ENCODE measurements at regions not wholly inside any gene's neighbourhood (a gene's known extent, or its start where the extent isn't known, plus 50 kb on each side); places are given as distances from the start of the nearest gene placed in this dataset.

GRCh38 chr3:117297541-117297940, 588.0 kb downstream of the TUSC7 start:
- Histone ChIP-seq H3K36me3 (ENCODE audit: insufficient read depth, low read depth, low read length) (no peaks in the 10 kb centered on the region), H3K27me3 (ENCODE audit: insufficient read depth, low read length) (no peaks in the 10 kb centered on the region), H3K9me3 (ENCODE audit: insufficient read depth, low read depth, low read length) (no peaks in the 10 kb centered on the region), H3K4me3 (ENCODE audit: low read length) (no peak overlapping the region), H3K9ac (ENCODE audit: low read depth, low read length) (no peak overlapping the region), H3K27ac (ENCODE audit: low read length) (no peak overlapping the region), H3K4me1 (ENCODE audit: insufficient read depth, low read length) (no peaks in the 10 kb centered on the region; the same call in 1 of the 2 replicates)

- no peak overlapping the region for H3K4me3 ChIP-seq (ENCODE audit: low read length)
- no peak overlapping the region for H3K9ac ChIP-seq (ENCODE audit: low read depth, low read length)
- no peaks in the 10 kb centered on the region for H3K36me3 ChIP-seq (ENCODE audit: insufficient read depth, low read depth, low read length)
- H3K9me3 ChIP-seq (ENCODE audit: insufficient read depth, low read depth, low read length): no peaks in the 10 kb centered on the region
- H3K27me3 ChIP-seq (ENCODE audit: insufficient read depth, low read length): no peaks in the 10 kb centered on the region
- H3K4me1 ChIP-seq (ENCODE audit: insufficient read depth, low read length): no peaks in the 10 kb centered on the region
- H3K27ac ChIP-seq (ENCODE audit: low read length): no peak overlapping the region
Observed at GRCh38 chr3:117298273-117298672, 588.7 kb downstream of the TUSC7 start.

- Histone ChIP-seq H3K9me3 (ENCODE audit: insufficient read depth, low read depth, low read length) (no peaks in the 10 kb centered on the region), H3K27me3 (ENCODE audit: insufficient read depth, low read length) (no peaks in the 10 kb centered on the region), H3K36me3 (ENCODE audit: insufficient read depth, low read depth, low read length) (no peaks in the 10 kb centered on the region), H3K4me1 (ENCODE audit: insufficient read depth, low read length) (no peaks in the 10 kb centered on the region), H3K27ac (ENCODE audit: low read length) (no peak overlapping the region), H3K9ac (ENCODE audit: low read depth, low read length) (no peak overlapping the region), H3K4me3 (ENCODE audit: low read length) (no peak overlapping the region)
Observed at GRCh38 chr3:117302428-117302827, 592.8 kb downstream of the TUSC7 start.

- Histone ChIP-seq H3K9ac (ENCODE audit: low read depth, low read length) (no peak overlapping the region), H3K4me3 (ENCODE audit: low read length) (no peak overlapping the region), H3K27ac (ENCODE audit: low read length) (no peak overlapping the region), H3K36me3 (ENCODE audit: insufficient read depth, low read depth, low read length) (no peaks in the 10 kb centered on the region), H3K27me3 (ENCODE audit: insufficient read depth, low read length) (no peaks in the 10 kb centered on the region), H3K9me3 (ENCODE audit: insufficient read depth, low read depth, low read length) (no peaks in the 10 kb centered on the region), H3K4me1 (ENCODE audit: insufficient read depth, low read length) (no peaks in the 10 kb centered on the region)
Observed at GRCh38 chr3:117303443-117303842, 593.9 kb downstream of the TUSC7 start.

- Histone ChIP-seq H3K4me3 (ENCODE audit: low read length) (no peak overlapping the region), H3K9me3 (ENCODE audit: insufficient read depth, low read depth, low read length) (no peaks in the 10 kb centered on the region), H3K27ac (ENCODE audit: low read length) (no peak overlapping the region), H3K36me3 (ENCODE audit: insufficient read depth, low read depth, low read length) (no peaks in the 10 kb centered on the region), H3K27me3 (ENCODE audit: insufficient read depth, low read length) (no peaks in the 10 kb centered on the region), H3K4me1 (ENCODE audit: insufficient read depth, low read length) (no peaks in the 10 kb centered on the region), H3K9ac (ENCODE audit: low read depth, low read length) (no peak overlapping the region)
Observed at GRCh38 chr3:117304681-117305080, 595.1 kb downstream of the TUSC7 start.

DNA sequence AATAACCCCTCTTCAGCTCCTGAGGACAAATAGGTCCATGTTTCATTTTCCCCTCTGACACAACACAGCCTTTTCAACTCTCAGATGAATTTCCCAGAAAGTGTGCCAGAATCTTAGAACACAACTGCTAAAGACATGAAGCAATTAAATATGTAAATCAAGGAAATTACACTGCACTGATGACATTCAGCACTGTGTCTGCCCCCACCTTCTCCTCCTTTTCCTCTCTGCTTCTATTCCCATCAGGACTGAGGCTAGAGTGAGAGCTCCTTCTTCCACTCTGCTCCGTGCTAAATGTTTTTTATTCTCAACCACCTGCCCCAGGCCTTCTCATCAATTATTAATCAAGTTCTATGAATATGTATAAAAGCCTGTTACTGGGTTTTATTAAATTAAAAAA, 596.1 kb downstream of the TUSC7 start:
- Histone ChIP-seq H3K27ac (ENCODE audit: low read length) (no peak overlapping the region), H3K9me3 (ENCODE audit: insufficient read depth, low read depth, low read length) (no peaks in the 10 kb centered on the region), H3K4me3 (ENCODE audit: low read length) (no peak overlapping the region), H3K36me3 (ENCODE audit: insufficient read depth, low read depth, low read length) (no peaks in the 10 kb centered on the region), H3K9ac (ENCODE audit: low read depth, low read length) (no peak overlapping the region), H3K27me3 (ENCODE audit: insufficient read depth, low read length) (no peaks in the 10 kb centered on the region), H3K4me1 (ENCODE audit: insufficient read depth, low read length) (no peaks in the 10 kb centered on the region)

- no peak overlapping the region for H3K27ac ChIP-seq (ENCODE audit: low read length)
- no peak overlapping the region for H3K4me3 ChIP-seq (ENCODE audit: low read length)
- no peaks in the 10 kb centered on the region for H3K9me3 ChIP-seq (ENCODE audit: insufficient read depth, low read depth, low read length)
- no peak overlapping the region for H3K9ac ChIP-seq (ENCODE audit: low read depth, low read length)
- H3K27me3 ChIP-seq (ENCODE audit: insufficient read depth, low read length): no peaks in the 10 kb centered on the region
- H3K36me3 ChIP-seq (ENCODE audit: insufficient read depth, low read depth, low read length): no peaks in the 10 kb centered on the region
- H3K4me1 ChIP-seq (ENCODE audit: insufficient read depth, low read length): no peaks in the 10 kb centered on the region
Observed at GRCh38 chr3:117306299-117306698, 596.7 kb downstream of the TUSC7 start.

DNA sequence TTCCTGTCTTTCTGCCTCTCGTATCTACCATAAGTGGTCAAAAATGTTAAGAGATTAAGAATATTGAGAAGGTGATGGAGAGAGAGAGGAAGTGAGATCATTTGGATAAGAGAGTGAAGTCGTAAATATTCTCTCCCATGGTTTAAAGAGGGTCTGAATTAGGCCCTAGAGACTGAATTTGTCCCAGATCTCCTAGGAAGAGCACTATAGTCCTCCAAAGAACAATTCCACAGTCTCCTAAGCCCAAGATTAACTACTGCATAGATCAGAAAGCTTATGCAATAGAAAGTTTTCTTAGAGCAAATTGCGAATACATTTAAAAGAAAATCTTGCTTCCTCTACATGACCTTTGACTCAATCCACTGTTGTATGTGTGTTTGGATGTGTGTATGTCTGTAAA, 598.8 kb downstream of the TUSC7 start:
- Histone ChIP-seq H3K27ac (ENCODE audit: low read length) (no peak overlapping the region), H3K9me3 (ENCODE audit: insufficient read depth, low read depth, low read length) (no peaks in the 10 kb centered on the region), H3K36me3 (ENCODE audit: insufficient read depth, low read depth, low read length) (no peaks in the 10 kb centered on the region), H3K27me3 (ENCODE audit: insufficient read depth, low read length) (no peaks in the 10 kb centered on the region), H3K9ac (ENCODE audit: low read depth, low read length) (no peak overlapping the region), H3K4me1 (ENCODE audit: insufficient read depth, low read length) (no peaks in the 10 kb centered on the region), H3K4me3 (ENCODE audit: low read length) (no peak overlapping the region)

DNA sequence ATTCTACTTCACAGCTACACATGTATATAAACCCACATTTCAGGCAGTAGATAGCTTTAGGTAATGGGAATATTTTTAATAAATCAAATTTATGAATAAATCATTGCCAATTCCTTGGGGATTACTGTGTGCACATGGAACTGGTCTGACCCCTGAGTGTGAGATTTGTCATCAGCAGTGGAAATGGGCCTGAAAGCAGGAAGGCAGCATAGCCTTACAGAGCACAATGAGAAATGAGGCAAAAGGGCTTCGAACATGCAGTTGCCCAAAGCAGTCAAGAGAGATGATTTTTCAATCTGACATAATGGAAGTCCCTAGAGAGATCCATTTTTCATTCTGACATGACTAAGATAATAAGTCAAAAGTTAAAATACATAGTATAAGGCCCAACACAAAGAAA, 599.2 kb downstream of the TUSC7 start:
- H3K36me3 ChIP-seq (ENCODE audit: insufficient read depth, low read depth, low read length): no peaks in the 10 kb centered on the region
- H3K27me3 ChIP-seq (ENCODE audit: insufficient read depth, low read length): no peaks in the 10 kb centered on the region
- H3K27ac ChIP-seq (ENCODE audit: low read length): no peak overlapping the region
- H3K4me3 ChIP-seq (ENCODE audit: low read length): no peak overlapping the region
- H3K9ac ChIP-seq (ENCODE audit: low read depth, low read length): no peak overlapping the region
- H3K9me3 ChIP-seq (ENCODE audit: insufficient read depth, low read depth, low read length): no peaks in the 10 kb centered on the region
- H3K4me1 ChIP-seq (ENCODE audit: insufficient read depth, low read length): no peaks in the 10 kb centered on the region

DNA sequence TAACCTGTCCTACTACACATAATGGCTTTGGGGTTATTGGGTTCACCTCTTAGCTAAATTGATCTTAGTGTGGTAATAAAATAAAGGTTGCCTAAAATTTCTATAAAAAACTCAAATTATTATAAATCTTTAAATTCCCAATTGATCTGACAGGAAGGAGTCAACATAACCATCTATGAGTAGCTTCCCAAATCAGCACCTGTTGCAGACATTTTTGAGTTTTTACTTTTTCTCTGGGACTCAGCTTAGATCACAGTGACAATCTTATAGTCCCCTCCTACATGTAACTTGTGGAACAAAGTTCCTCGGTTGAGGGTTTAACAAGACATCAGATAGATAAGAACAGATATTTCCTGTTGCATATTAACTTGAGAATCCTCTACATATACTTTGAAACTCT, 601.0 kb downstream of the TUSC7 start:
- H3K4me1 ChIP-seq (ENCODE audit: insufficient read depth, low read length): no peaks in the 10 kb centered on the region
- H3K27me3 ChIP-seq (ENCODE audit: insufficient read depth, low read length): no peaks in the 10 kb centered on the region
- H3K4me3 ChIP-seq (ENCODE audit: low read length): no peak overlapping the region
- no peak overlapping the region for H3K9ac ChIP-seq (ENCODE audit: low read depth, low read length)
- no peaks in the 10 kb centered on the region for H3K9me3 ChIP-seq (ENCODE audit: insufficient read depth, low read depth, low read length)
- no peak overlapping the region for H3K27ac ChIP-seq (ENCODE audit: low read length)
- H3K36me3 ChIP-seq (ENCODE audit: insufficient read depth, low read depth, low read length): no peaks in the 10 kb centered on the region

DNA sequence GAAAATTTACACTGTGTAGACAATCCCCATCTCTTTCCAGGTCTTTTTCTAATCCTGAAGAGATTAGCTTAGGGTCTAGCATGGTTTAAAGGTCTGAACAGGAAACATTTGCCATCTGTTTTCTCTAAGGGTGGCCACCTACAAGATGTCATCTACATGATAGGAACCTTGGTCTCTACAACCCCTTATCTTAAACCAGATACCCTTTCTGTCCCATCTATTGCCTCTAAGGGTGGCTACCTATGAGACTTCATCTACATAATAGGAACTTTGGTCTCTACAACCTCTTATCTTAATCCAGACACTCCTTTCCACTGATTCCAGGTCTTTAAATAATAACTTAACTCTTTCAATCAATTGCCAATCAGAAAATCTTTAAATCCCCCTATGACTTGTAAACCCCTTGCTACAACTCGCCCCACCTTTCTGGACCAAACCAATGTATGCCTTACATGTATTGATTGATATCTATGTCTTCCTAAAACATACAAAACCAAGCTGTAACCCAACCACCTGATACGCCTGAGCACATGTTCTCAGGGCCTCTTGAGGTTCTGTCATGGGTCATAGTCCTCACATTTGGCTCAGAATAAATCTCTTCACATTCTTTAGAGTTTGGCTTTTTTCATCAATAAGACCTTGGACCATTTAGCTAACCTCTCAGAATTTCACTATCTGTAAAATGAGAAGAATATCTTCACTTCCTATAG, 605.0 kb downstream of the TUSC7 start:
- no peaks in the 10 kb centered on the region for H3K27me3 ChIP-seq (ENCODE audit: insufficient read depth, low read length)
- H3K4me3 ChIP-seq (ENCODE audit: low read length): no peak overlapping the region
- no peaks in the 10 kb centered on the region for H3K36me3 ChIP-seq (ENCODE audit: insufficient read depth, low read depth, low read length)
- no peaks in the 10 kb centered on the region for H3K4me1 ChIP-seq (ENCODE audit: insufficient read depth, low read length)
- no peak overlapping the region for H3K27ac ChIP-seq (ENCODE audit: low read length)
- no peaks in the 10 kb centered on the region for H3K9me3 ChIP-seq (ENCODE audit: insufficient read depth, low read depth, low read length)
- H3K9ac ChIP-seq (ENCODE audit: low read depth, low read length): no peak overlapping the region

GRCh38 chr3:117322866-117323265, 613.3 kb downstream of the TUSC7 start:
- H3K9ac ChIP-seq (ENCODE audit: low read depth, low read length): no peak overlapping the region
- no peaks in the 10 kb centered on the region for H3K9me3 ChIP-seq (ENCODE audit: insufficient read depth, low read depth, low read length)
- H3K27ac ChIP-seq (ENCODE audit: low read length): no peak overlapping the region
- H3K36me3 ChIP-seq (ENCODE audit: insufficient read depth, low read depth, low read length): no peaks in the 10 kb centered on the region
- no peaks in the 10 kb centered on the region for H3K27me3 ChIP-seq (ENCODE audit: insufficient read depth, low read length)
- H3K4me3 ChIP-seq (ENCODE audit: low read length): no peak overlapping the region
- no peaks in the 10 kb centered on the region for H3K4me1 ChIP-seq (ENCODE audit: insufficient read depth, low read length)

Data from iPS-20b (cell line).